PC-9 (cell line): ENCODE measurements at regions not wholly inside any gene's neighbourhood (a gene's known extent, or its start where the extent isn't known, plus 50 kb on each side); places are given as distances from the start of the nearest gene placed in this dataset.

Experiments
- BruUV-seq: library from RNA; stranded (reverse); fragments of 400-500 nt; replicated peaks from 2 replicates; lab custom pipeline; 2021; lab: Mats Ljungman, UMichigan
- CTCF ChIA-PET: fragments of 300-600 bp; sonication (Branson Sonifier 250); formaldehyde crosslinking; loops from one replicate; lab custom pipeline; 2022; ENCODE audit warnings: antibody characterized with exemption; lab: Charles Lee
- POLR2A ChIA-PET: fragments of 300-600 bp; sonication (Branson Sonifier 250); formaldehyde crosslinking; loops from one replicate; lab custom pipeline; 2022; ENCODE audit warnings: antibody characterized with exemption; ENCODE audit not compliant: unreplicated experiment; lab: Charles Lee
- DNase-seq, 2 experiments: peaks; one replicate each; pipeline versions ENCODE4 v3.0.0 to v3.0.0-alpha.2; 2015 to 2022; ENCODE audit warnings: mixed read lengths in 1 of 2
- H2AFZ ChIP-seq: fragments of 200-600 bp; sonication (generic); 2 replicates; pipeline ENCODE4 v1.8.1; 2017; ENCODE audit warnings: antibody characterized with exemption
- H3F3A ChIP-seq: fragments of 200-600 bp; sonication (generic); 2 replicates; pipeline ENCODE4 v1.8.1; 2017; ENCODE audit warnings: antibody characterized with exemption, mild to moderate bottlenecking, low read depth; ENCODE audit not compliant: insufficient read depth
- H3K27ac ChIP-seq: fragments of 200-600 bp; sonication (generic); 2 replicates; pipeline ENCODE4 v1.6.1; 2016; ENCODE audit warnings: mixed run types
- H3K27me3 ChIP-seq: fragments of 200-600 bp; sonication (generic); 2 replicates; pipeline ENCODE4 v1.6.1; 2016; ENCODE audit warnings: low read depth, mixed run types; ENCODE audit not compliant: insufficient read depth
- H3K36me3 ChIP-seq: fragments of 200-600 bp; sonication (generic); 2 replicates; pipeline ENCODE4 v1.6.1; 2016; ENCODE audit warnings: low read depth, mixed run types
- H3K4me1 ChIP-seq: fragments of 200-600 bp; sonication (generic); replicated peaks from 2 replicates; pipeline ENCODE4 v1.6.1; 2016; ENCODE audit warnings: mixed run types; ENCODE audit not compliant: insufficient read depth
- H3K4me2 ChIP-seq: fragments of 200-600 bp; sonication (generic); 2 replicates; pipeline ENCODE4 v1.6.1; 2017; ENCODE audit warnings: mixed run types
- H3K4me3 ChIP-seq: fragments of 200-600 bp; sonication (generic); 2 replicates; pipeline ENCODE4 v1.6.1; 2016; ENCODE audit warnings: mixed run types
- H3K79me2 ChIP-seq: fragments of 200-600 bp; sonication (generic); 2 replicates; pipeline ENCODE4 v1.6.1; 2017; ENCODE audit warnings: low read depth, mixed run types
- H3K9me2 ChIP-seq: fragments of 200-600 bp; sonication (generic); 2 replicates; pipeline ENCODE4 v1.8.1; 2017; ENCODE audit warnings: mild to moderate bottlenecking; ENCODE audit not compliant: insufficient read depth
- H3K9me3 ChIP-seq: fragments of 200-600 bp; sonication (generic); 2 replicates; pipeline ENCODE4 v1.8.1; 2016; ENCODE audit warnings: low read depth; ENCODE audit not compliant: insufficient read depth
- H4K20me1 ChIP-seq: fragments of 200-600 bp; sonication (generic); 2 replicates; pipeline ENCODE4 v1.8.1; 2017; ENCODE audit not compliant: insufficient read depth
- CTCF ChIP-seq: fragments of 200-600 bp; sonication (generic); conservative IDR thresholded peaks from 2 replicates; pipeline ENCODE4 v1.6.1; 2017; ENCODE audit warnings: mixed run types, antibody characterized with exemption, mild to moderate bottlenecking, moderate library complexity
- EZH2 ChIP-seq: fragments of 200-600 bp; sonication (generic); IDR thresholded peaks from 2 replicates; pipeline ENCODE4 v1.8.0; 2017; ENCODE audit warnings: antibody characterized with exemption, low read depth
- intact Hi-C: fragments of 100-400 bp; cut with micrococcal nuclease; formaldehyde crosslinking; loops from one replicate; pipeline ENCODE4 v1.10.0; 2022; ENCODE audit not compliant: unreplicated experiment

GRCh38 chr2:105598829-105599698 is 145.6 kb upstream of the NCK2 start:
- Histone ChIP-seq H3K79me2 (no peaks in the 10 kb centered on the region), H3K27ac (no peak overlapping the region), H3K36me3 (no peaks in the 10 kb centered on the region), H3F3A (no peaks in the 10 kb centered on the region; the same call in 1 of the 2 replicates), H3K4me3 (no peak overlapping the region), H3K4me2 (no peak overlapping the region), H3K4me1 (no peaks in the 10 kb centered on the region), H2AFZ (no peak overlapping the region), H3K27me3 (peaks cover 23% of the 10 kb centered on the region; the same call in 1 of the 2 replicates), H3K9me2 (no peaks in the 10 kb centered on the region), H3K9me3 (no peaks in the 10 kb centered on the region), H4K20me1 (no peaks in the 10 kb centered on the region)
- TF ChIP-seq EZH2, result no peak
- TF ChIP-seq CTCF, result no peak
- ChIA-PET CTCF (no interaction called here), POLR2A (no interaction called here)
- BruUV-seq, result no TSS peak
- intact Hi-C loops, result no loop called here
- DNase-seq, result no peak

- peaks cover 19% of the 10 kb centered on the region; the same call in 1 of the 2 replicates for H3K27me3 ChIP-seq
- no peak overlapping the region for H3K4me3 ChIP-seq
- no peak overlapping the region for H3K4me2 ChIP-seq
- TF ChIP-seq EZH2 (no peak), CTCF (no peak)
- ChIA-PET CTCF (no interaction called here), POLR2A (no interaction called here)
- H3F3A ChIP-seq, result no peaks in the 10 kb centered on the region; the same call in 1 of the 2 replicates
- intact Hi-C loops, result no loop called here
- H3K4me1 ChIP-seq, result no peaks in the 10 kb centered on the region
- H2AFZ ChIP-seq, result no peak overlapping the region
- H3K79me2 ChIP-seq, result no peaks in the 10 kb centered on the region
- no peaks in the 10 kb centered on the region for H3K36me3 ChIP-seq
- H3K27ac ChIP-seq, result no peak overlapping the region
- H3K9me2 ChIP-seq, result no peaks in the 10 kb centered on the region
- BruUV-seq, result no TSS peak
- H3K9me3 ChIP-seq, result no peaks in the 10 kb centered on the region
- no peak for DNase-seq
- H4K20me1 ChIP-seq, result no peaks in the 10 kb centered on the region
Observed at GRCh38 chr2:105597806-105598803, 146.6 kb upstream of the NCK2 start.

GRCh38 chr2:105597011-105597805 is 147.5 kb upstream of the NCK2 start:
- Histone ChIP-seq H3K27ac (no peak overlapping the region), H3K79me2 (no peaks in the 10 kb centered on the region), H3K9me2 (no peaks in the 10 kb centered on the region), H3K4me2 (no peak overlapping the region), H3K4me3 (no peak overlapping the region), H3F3A (no peaks in the 10 kb centered on the region; the same call in 1 of the 2 replicates), H3K4me1 (no peaks in the 10 kb centered on the region), H3K9me3 (no peaks in the 10 kb centered on the region), H4K20me1 (no peaks in the 10 kb centered on the region; the same call in 1 of the 2 replicates), H3K27me3 (peaks cover 18% of the 10 kb centered on the region; the same call in 1 of the 2 replicates), H2AFZ (no peak overlapping the region), H3K36me3 (no peaks in the 10 kb centered on the region)
- ChIA-PET CTCF (no interaction called here), POLR2A (no interaction called here)
- intact Hi-C loops, result no loop called here
- BruUV-seq, result no TSS peak
- TF ChIP-seq CTCF, result no peak
- TF ChIP-seq EZH2, result no peak
- no peak for DNase-seq
